Left lung (tissue), 4 donors: ENCODE measurements at regions not wholly inside any gene's neighbourhood (a gene's known extent, or its start where the extent isn't known, plus 50 kb on each side); places are given as distances from the start of the nearest gene placed in this dataset.

Experiments used
- ATAC-seq: fragments of 200-7000 bp; cut with Tn5 transposase; one replicate; pipeline ENCODE4 v1.9.1; 2020; ENCODE audit warnings: moderate library complexity
- DNase-seq, 4 donors: peaks; one replicate each; pipeline ENCODE4 v3.0.0-alpha.2; 2013 to 2020
- H3K27ac ChIP-seq, 2 donors: fragments of 200-600 bp; sonication (generic) in 1 of 2; one replicate each; pipeline versions ENCODE4 v1.5.0 to v1.8.0; 2020 to 2021
- H3K27me3 ChIP-seq, 2 donors: fragments of 200-600 bp; sonication (generic) in 1 of 2; one replicate each; pipeline versions ENCODE4 v1.5.0 to v1.8.0; 2020 to 2021
- H3K36me3 ChIP-seq, 2 donors: fragments of 200-600 bp; sonication (generic) in 1 of 2; one replicate each; pipeline versions ENCODE4 v1.5.0 to v1.8.0; 2020 to 2021
- H3K4me1 ChIP-seq, 2 donors: fragments of 200-600 bp; one replicate each; pipeline ENCODE4 v1.8.0; 2021
- H3K4me3 ChIP-seq, 2 donors: fragments of 200-600 bp; sonication (generic) in 1 of 2; one replicate each; pipeline versions ENCODE4 v1.5.0 to v1.8.0; 2020 to 2021; ENCODE audit warnings: mild to moderate bottlenecking in 1 of 2
- H3K9me3 ChIP-seq, 2 donors: fragments of 200-600 bp; sonication (generic) in 1 of 2; one replicate each; pipeline versions ENCODE4 v1.5.0 to v1.8.0; 2020 to 2021
- CTCF ChIP-seq, 2 donors: fragments of 200-600 bp; sonication (generic) in 1 of 2; IDR thresholded peaks; one replicate each; pipeline versions ENCODE4 v1.5.0 to v1.8.0; 2021; ENCODE audit warnings: antibody characterized with exemption in 2 of 2
- intact Hi-C, 2 donors: fragments of 100-400 bp; cut with DNase I; formaldehyde crosslinking; loops; one replicate each; pipeline versions ENCODE4 v1.11.2 to v1.14.2; 2022
- donor health status: DM: no; HTN: yes; CAD: no.
- donor health status: DM: no; HTN: no; CAD: no.

- TF ChIP-seq CTCF (IDR thresholded peaks at IDR 0.05), result no peak
- no peaks in the 10 kb centered on the region for H3K36me3 ChIP-seq
- intact Hi-C loops, result no loop called here
Observed at GRCh38 chr15:39226169-39226937, 354.5 kb upstream of the THBS1 start.

GRCh38 chr15:39227001-39227400 lies 353.9 kb upstream of the THBS1 start:
- Histone ChIP-seq H3K9me3 (no peaks in the 10 kb centered on the region), H3K27ac (no peak overlapping the region), H3K4me3 (no peak overlapping the region), H3K36me3 (no peaks in the 10 kb centered on the region), H3K27me3 (no peaks in the 10 kb centered on the region), H3K4me1 (no peaks in the 10 kb centered on the region)
- DNase-seq, result no peak
- TF ChIP-seq CTCF (IDR thresholded peaks at IDR 0.05), result no peak
- ATAC-seq, result no peak
- intact Hi-C loops, result no loop called here

More at GRCh38 chr15:39226169-39226937, 354.5 kb upstream of the THBS1 start:
- Histone ChIP-seq H3K27ac (no peak overlapping the region), H3K27me3 (no peaks in the 10 kb centered on the region), H3K4me1 (no peaks in the 10 kb centered on the region), H3K4me3 (no peak overlapping the region), H3K9me3 (no peaks in the 10 kb centered on the region)
- DNase-seq (no peak), ATAC-seq (no peak)

GRCh38 chr15:39228889-39229288 lies 352.0 kb upstream of the THBS1 start:
- H3K27me3 ChIP-seq, result no peaks in the 10 kb centered on the region
- no peaks in the 10 kb centered on the region for H3K36me3 ChIP-seq
- ATAC-seq, result no peak
- intact Hi-C loops, result no loop called here
- no peaks in the 10 kb centered on the region for H3K4me1 ChIP-seq
- no peak overlapping the region for H3K4me3 ChIP-seq
- H3K27ac ChIP-seq, result no peak overlapping the region
- H3K9me3 ChIP-seq, result no peaks in the 10 kb centered on the region
- no peak for DNase-seq
- TF ChIP-seq CTCF (IDR thresholded peaks at IDR 0.05), result no peak

- H3K4me1 ChIP-seq, result no peaks in the 10 kb centered on the region
- H3K27ac ChIP-seq, result no peak overlapping the region
- peak; percentile 62 for ATAC-seq
- H3K36me3 ChIP-seq, result no peaks in the 10 kb centered on the region
- H3K27me3 ChIP-seq, result no peaks in the 10 kb centered on the region
- intact Hi-C loops, result no loop called here
- no peaks in the 10 kb centered on the region for H3K9me3 ChIP-seq
- peak in 1 of 4 donors; percentile 41 for DNase-seq
- H3K4me3 ChIP-seq, result no peak overlapping the region
- TF ChIP-seq CTCF (IDR thresholded peaks at IDR 0.05), result no peak
Observed at GRCh38 chr15:39230205-39230907, 350.5 kb upstream of the THBS1 start.

- no peak overlapping the region for H3K27ac ChIP-seq
- H3K27me3 ChIP-seq, result no peaks in the 10 kb centered on the region
- ATAC-seq, result no peak
- DNase-seq, result no peak
- no peak overlapping the region for H3K4me3 ChIP-seq
- no peak for TF ChIP-seq CTCF (IDR thresholded peaks at IDR 0.05)
- intact Hi-C loops, result no loop called here
- no peaks in the 10 kb centered on the region for H3K9me3 ChIP-seq
- H3K36me3 ChIP-seq, result no peaks in the 10 kb centered on the region
- no peaks in the 10 kb centered on the region for H3K4me1 ChIP-seq
Observed at GRCh38 chr15:39230908-39231285, 350.0 kb upstream of the THBS1 start.
